GM21576 (cell line): ENCODE measurements at regions not wholly inside any gene's neighbourhood (a gene's known extent, or its start where the extent isn't known, plus 50 kb on each side); places are given as distances from the start of the nearest gene placed in this dataset.
"Not testable (repeated sequence)": the region's sequence is repeated elsewhere in the genome, so short reads cannot be mapped to it uniquely, and the experiment has no call there.

Experiments used
- ATAC-seq: cut with Tn5 transposase; IDR thresholded peaks from one replicate; pipeline ENCODE4 v1.9.1; 2021; ENCODE audit warnings: mild to moderate bottlenecking, moderate library complexity; ENCODE audit not compliant: unreplicated experiment

- ATAC-seq, result no peak
These were observed 158.1 kb upstream of the ARHGAP42 start for GRCh38 chr11:100528872-100529416.

- not testable (repeated sequence) for ATAC-seq
These were observed 155.8 kb upstream of the ARHGAP42 start for GRCh38 chr11:100531290-100531689.

- no peak for ATAC-seq
These were observed 150.1 kb upstream of the ARHGAP42 start for GRCh38 chr11:100536979-100537378.

GRCh38 chr11:100543386-100543785 is 143.7 kb upstream of the ARHGAP42 start:
- no peak for ATAC-seq

- no peak for ATAC-seq
These were observed 141.5 kb upstream of the ARHGAP42 start for GRCh38 chr11:100545556-100545955.

GRCh38 chr11:100545970-100546369 is 141.1 kb upstream of the ARHGAP42 start:
- no peak for ATAC-seq

GRCh38 chr11:100546714-100547113 is 140.4 kb upstream of the ARHGAP42 start:
- no peak for ATAC-seq

- ATAC-seq, result no peak
These were observed 136.8 kb upstream of the ARHGAP42 start for GRCh38 chr11:100550298-100550697.

- no peak for ATAC-seq
These were observed 136.0 kb upstream of the ARHGAP42 start for GRCh38 chr11:100550912-100551632.

- ATAC-seq, result no peak
These were observed 131.2 kb upstream of the ARHGAP42 start for GRCh38 chr11:100555931-100556330.

- ATAC-seq, result no peak
These were observed 130.3 kb upstream of the ARHGAP42 start for GRCh38 chr11:100556781-100557180.

GRCh38 chr11:100557830-100558611 is 129.1 kb upstream of the ARHGAP42 start:
- ATAC-seq, result no peak

GRCh38 chr11:100560606-100561005 is 126.5 kb upstream of the ARHGAP42 start:
- ATAC-seq, result no peak

GRCh38 chr11:100561323-100561722 is 125.8 kb upstream of the ARHGAP42 start:
- ATAC-seq, result no peak

GRCh38 chr11:100562128-100562527 is 125.0 kb upstream of the ARHGAP42 start:
- no peak for ATAC-seq

- no peak for ATAC-seq
These were observed 123.4 kb upstream of the ARHGAP42 start for GRCh38 chr11:100563541-100564280.

- ATAC-seq, result no peak
These were observed 113.1 kb upstream of the ARHGAP42 start for GRCh38 chr11:100573911-100574513.

GRCh38 chr11:100574894-100575769 is 112.0 kb upstream of the ARHGAP42 start:
- ATAC-seq, result no peak

GRCh38 chr11:100575860-100576717 is 111.0 kb upstream of the ARHGAP42 start:
- ATAC-seq, result peak; percentile 80
